ENCODE measurements at regions not wholly inside any gene's neighbourhood (a gene's known extent, or its start where the extent isn't known, plus 50 kb on each side); places are given as distances from the start of the nearest gene placed in this dataset.

- TF ChIP-seq CTCF (IDR thresholded peaks at IDR 0.05; ENCODE audit: insufficient read depth, low read length, poor library complexity, severe bottlenecking): no peak
- TF ChIP-seq EZH2phosphoT487 (conservative IDR thresholded peaks at IDR 0.05; ENCODE audit: low read length): no peak
These were observed 809.0 kb upstream of the FAM98A start for GRCh38 chr2:34408100-34408499.

Measured in SU-DHL-6 (cell line).